ENCODE measurements at regions not wholly inside any gene's neighbourhood (a gene's known extent, or its start where the extent isn't known, plus 50 kb on each side); places are given as distances from the start of the nearest gene placed in this dataset.

- Histone ChIP-seq H3K9me3 (replicated peaks; ENCODE audit: insufficient read depth, low read length) (no peaks in the 10 kb centered on the region), H3K4me1 (ENCODE audit: low read length) (no peaks in the 10 kb centered on the region), H3K79me2 (ENCODE audit: low read length) (no peaks in the 10 kb centered on the region), H3K9ac (ENCODE audit: low read length) (no peak overlapping the region), H3K27me3 (replicated peaks; ENCODE audit: insufficient read depth, low read length) (no peaks in the 10 kb centered on the region), H3K4me2 (ENCODE audit: low read depth, low read length) (no peak overlapping the region), H3K9me2 (replicated peaks; ENCODE audit: insufficient read depth, low read length) (no peaks in the 10 kb centered on the region), H3K4me3 (ENCODE audit: low read length) (no peak overlapping the region), H2AFZ (ENCODE audit: low read length) (no peak overlapping the region), H4K20me1 (ENCODE audit: insufficient read depth, low read length) (no peaks in the 10 kb centered on the region), H3K36me3 (replicated peaks; ENCODE audit: insufficient read depth, low read length) (no peaks in the 10 kb centered on the region), H3K27ac (ENCODE audit: low read length) (no peak overlapping the region), H3F3A (ENCODE audit: insufficient read depth, low read length) (no peaks in the 10 kb centered on the region)
- TF ChIP-seq EZH2phosphoT487 (IDR thresholded peaks at IDR 0.05; ENCODE audit: low read length), result no peak
- TF ChIP-seq CTCF (IDR thresholded peaks at IDR 0.05; ENCODE audit: low read length), result no peak
- no peak for TF ChIP-seq EZH2 (optimal IDR thresholded peaks at IDR 0.05; ENCODE audit: low read depth, low read length)
- DNase-seq, result no peak
Observed at GRCh38 chr1:113286156-113286555, 104.2 kb upstream of the MAGI3 start.

DNA sequence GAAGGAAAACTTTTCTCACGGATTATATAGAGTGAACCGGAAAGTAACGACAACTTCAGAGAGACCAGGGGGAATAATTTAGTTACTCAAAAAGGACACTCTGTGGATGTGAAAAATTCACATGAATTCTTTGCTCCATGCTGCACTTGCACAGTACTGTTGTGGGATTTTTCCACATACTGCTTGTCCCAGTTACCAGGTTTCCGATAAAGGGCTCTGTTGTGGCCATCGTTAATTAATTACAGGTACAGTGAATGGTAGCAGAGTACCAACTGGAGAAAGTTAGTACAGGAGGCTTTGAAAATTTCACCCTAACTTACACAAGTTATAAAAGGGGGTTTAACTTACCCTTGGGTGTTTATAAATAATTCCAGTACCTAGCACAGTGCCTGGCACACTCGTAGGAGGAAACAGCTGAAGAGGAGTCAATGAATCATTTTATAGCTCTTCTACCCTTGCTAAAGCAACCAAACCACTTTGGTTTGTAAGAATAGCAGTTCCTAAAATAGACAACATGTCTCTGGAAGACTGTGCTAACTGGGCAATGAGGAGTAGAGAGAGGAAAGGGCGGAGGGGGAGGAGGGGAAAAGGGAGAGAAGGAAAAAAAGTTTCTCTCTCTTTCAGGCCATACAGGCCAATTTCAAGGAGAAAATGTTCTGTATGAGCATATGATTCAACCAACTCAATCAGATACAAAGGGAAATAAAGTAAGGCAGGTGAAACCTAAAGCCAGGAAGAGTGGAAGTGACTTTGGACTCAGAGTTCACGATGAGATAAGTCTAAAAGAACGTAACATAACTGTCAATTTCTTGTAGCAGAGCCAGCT, 98.3 kb upstream of the MAGI3 start:
- no peaks in the 10 kb centered on the region for H3F3A ChIP-seq (ENCODE audit: insufficient read depth, low read length)
- DNase-seq, result no peak
- no peaks in the 10 kb centered on the region for H3K79me2 ChIP-seq (ENCODE audit: low read length)
- no peaks in the 10 kb centered on the region for H3K9me2 ChIP-seq (replicated peaks; ENCODE audit: insufficient read depth, low read length)
- no peak overlapping the region for H3K4me2 ChIP-seq (ENCODE audit: low read depth, low read length)
- H3K36me3 ChIP-seq (replicated peaks; ENCODE audit: insufficient read depth, low read length), result no peaks in the 10 kb centered on the region
- no peaks in the 10 kb centered on the region for H3K9me3 ChIP-seq (replicated peaks; ENCODE audit: insufficient read depth, low read length)
- no peak overlapping the region for H3K27ac ChIP-seq (ENCODE audit: low read length)
- H2AFZ ChIP-seq (ENCODE audit: low read length), result no peak overlapping the region
- H4K20me1 ChIP-seq (ENCODE audit: insufficient read depth, low read length), result no peaks in the 10 kb centered on the region
- H3K4me1 ChIP-seq (ENCODE audit: low read length), result no peaks in the 10 kb centered on the region
- no peak overlapping the region for H3K9ac ChIP-seq (ENCODE audit: low read length)
- TF ChIP-seq EZH2phosphoT487 (IDR thresholded peaks at IDR 0.05; ENCODE audit: low read length) (no peak), CTCF (IDR thresholded peaks at IDR 0.05; ENCODE audit: low read length) (no peak), EZH2 (optimal IDR thresholded peaks at IDR 0.05; ENCODE audit: low read depth, low read length) (no peak)
- H3K27me3 ChIP-seq (replicated peaks; ENCODE audit: insufficient read depth, low read length), result no peaks in the 10 kb centered on the region
- H3K4me3 ChIP-seq (ENCODE audit: low read length), result no peak overlapping the region

DNA sequence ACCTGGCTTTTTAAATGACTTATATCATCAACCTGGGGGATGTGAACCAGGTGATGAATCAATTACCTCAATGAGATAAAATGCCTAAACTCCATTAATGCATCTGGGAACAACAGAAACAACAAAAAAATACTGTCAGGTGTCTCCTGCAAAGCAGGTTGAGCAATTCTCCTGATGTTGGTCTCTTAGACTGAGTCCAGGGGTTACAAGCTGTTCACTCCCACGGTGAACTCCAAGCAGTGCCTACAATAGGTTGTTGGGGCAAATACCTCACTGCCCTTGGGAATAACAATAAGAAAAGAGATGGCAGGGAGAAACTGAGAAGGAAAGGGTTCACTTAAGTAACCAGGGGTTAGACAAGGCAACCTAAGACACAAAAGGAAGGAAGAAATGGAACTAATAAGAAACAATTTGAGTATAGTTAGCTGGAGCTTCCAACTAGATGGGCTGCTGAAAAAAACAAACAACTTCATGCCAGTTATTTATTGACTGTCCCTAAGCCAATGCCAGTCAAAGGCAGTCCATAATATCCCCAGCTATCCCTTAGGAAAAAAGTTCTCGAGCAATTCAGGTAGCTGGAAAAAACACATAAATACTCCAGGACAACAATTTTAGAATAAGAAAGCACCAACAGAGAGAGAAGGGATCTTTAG, 97.6 kb upstream of the MAGI3 start:
- Histone ChIP-seq H2AFZ (ENCODE audit: low read length) (no peak overlapping the region), H3K4me3 (ENCODE audit: low read length) (no peak overlapping the region), H3K4me2 (ENCODE audit: low read depth, low read length) (no peak overlapping the region), H3F3A (ENCODE audit: insufficient read depth, low read length) (no peaks in the 10 kb centered on the region), H3K36me3 (replicated peaks; ENCODE audit: insufficient read depth, low read length) (no peaks in the 10 kb centered on the region), H3K27ac (ENCODE audit: low read length) (no peak overlapping the region), H3K4me1 (ENCODE audit: low read length) (no peaks in the 10 kb centered on the region), H3K27me3 (replicated peaks; ENCODE audit: insufficient read depth, low read length) (no peaks in the 10 kb centered on the region), H3K9ac (ENCODE audit: low read length) (no peak overlapping the region), H3K9me2 (replicated peaks; ENCODE audit: insufficient read depth, low read length) (no peaks in the 10 kb centered on the region), H3K9me3 (replicated peaks; ENCODE audit: insufficient read depth, low read length) (no peaks in the 10 kb centered on the region), H4K20me1 (ENCODE audit: insufficient read depth, low read length) (no peaks in the 10 kb centered on the region), H3K79me2 (ENCODE audit: low read length) (no peaks in the 10 kb centered on the region)
- no peak for TF ChIP-seq EZH2phosphoT487 (IDR thresholded peaks at IDR 0.05; ENCODE audit: low read length)
- TF ChIP-seq EZH2 (optimal IDR thresholded peaks at IDR 0.05; ENCODE audit: low read depth, low read length), result no peak
- no peak for TF ChIP-seq CTCF (IDR thresholded peaks at IDR 0.05; ENCODE audit: low read length)
- no peak for DNase-seq
